OCI-LY7 (cell line): ENCODE measurements at regions not wholly inside any gene's neighbourhood (a gene's known extent, or its start where the extent isn't known, plus 50 kb on each side); places are given as distances from the start of the nearest gene placed in this dataset.

Experiments used
- CTCF ChIP-seq: fragments of 200-600 bp; sonication (generic); conservative IDR thresholded peaks from 2 replicates; pipeline ENCODE4 v1.5.1; 2014; ENCODE audit warnings: mild to moderate bottlenecking, antibody characterized with exemption, low read length, moderate library complexity, mixed read lengths
- EZH2phosphoT487 ChIP-seq: fragments of 200-600 bp; sonication (generic); IDR thresholded peaks from 2 replicates; pipeline ENCODE4 v1.6.1; 2018; ENCODE audit warnings: low read depth, borderline replicate concordance, mild to moderate bottlenecking, mixed run types, antibody characterized with exemption, low read length, moderate library complexity, mixed read lengths

- TF ChIP-seq CTCF (no peak), EZH2phosphoT487 (no peak)
Observed at GRCh38 chr16:72537664-72538063, 365.7 kb upstream of the PMFBP1 start.
